Sigmoid colon (tissue), 3 donors: ENCODE measurements at regions not wholly inside any gene's neighbourhood (a gene's known extent, or its start where the extent isn't known, plus 50 kb on each side); places are given as distances from the start of the nearest gene placed in this dataset.

ENCODE experiments used
- POLR2A ChIP-seq, 2 donors: fragments of 450-650 bp; IDR thresholded peaks; one replicate each; pipeline ENCODE4 v1.6.1; 2016; ENCODE audit warnings: antibody characterized with exemption in 2 of 2, mild to moderate bottlenecking in 2 of 2, moderate library complexity in 2 of 2
- TF ChIP-seq, protein P1 (sequence below), 4 experiments: fragments of 450-650 bp in 3 of 4; fragments of 200-600 bp in 1 of 4; IDR thresholded peaks; one replicate each; pipeline ENCODE4 v1.5.1; 2016 to 2019; ENCODE audit warnings: antibody characterized with exemption in 4 of 4, mild to moderate bottlenecking in 3 of 4, moderate library complexity in 2 of 4

DNA sequence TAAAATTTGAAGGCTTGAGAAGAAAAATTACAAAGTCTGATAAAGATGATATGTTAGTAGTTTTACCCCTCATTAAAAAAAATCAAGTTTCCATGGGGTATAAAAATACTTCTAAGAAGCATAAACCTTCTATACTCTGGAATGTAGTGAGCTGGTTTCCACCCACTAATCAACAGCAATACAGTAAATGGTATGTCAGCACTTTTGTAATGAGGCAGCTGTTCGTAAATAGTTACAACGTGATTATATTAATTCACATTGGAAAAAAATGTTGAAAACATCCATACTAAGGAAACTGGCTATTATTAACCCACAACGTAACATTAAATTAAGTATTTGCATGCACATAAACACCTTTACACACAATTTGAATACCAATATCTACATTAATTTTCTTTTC is 283.1 kb upstream of the FAM174A start:
- TF ChIP-seq, protein P1, sequence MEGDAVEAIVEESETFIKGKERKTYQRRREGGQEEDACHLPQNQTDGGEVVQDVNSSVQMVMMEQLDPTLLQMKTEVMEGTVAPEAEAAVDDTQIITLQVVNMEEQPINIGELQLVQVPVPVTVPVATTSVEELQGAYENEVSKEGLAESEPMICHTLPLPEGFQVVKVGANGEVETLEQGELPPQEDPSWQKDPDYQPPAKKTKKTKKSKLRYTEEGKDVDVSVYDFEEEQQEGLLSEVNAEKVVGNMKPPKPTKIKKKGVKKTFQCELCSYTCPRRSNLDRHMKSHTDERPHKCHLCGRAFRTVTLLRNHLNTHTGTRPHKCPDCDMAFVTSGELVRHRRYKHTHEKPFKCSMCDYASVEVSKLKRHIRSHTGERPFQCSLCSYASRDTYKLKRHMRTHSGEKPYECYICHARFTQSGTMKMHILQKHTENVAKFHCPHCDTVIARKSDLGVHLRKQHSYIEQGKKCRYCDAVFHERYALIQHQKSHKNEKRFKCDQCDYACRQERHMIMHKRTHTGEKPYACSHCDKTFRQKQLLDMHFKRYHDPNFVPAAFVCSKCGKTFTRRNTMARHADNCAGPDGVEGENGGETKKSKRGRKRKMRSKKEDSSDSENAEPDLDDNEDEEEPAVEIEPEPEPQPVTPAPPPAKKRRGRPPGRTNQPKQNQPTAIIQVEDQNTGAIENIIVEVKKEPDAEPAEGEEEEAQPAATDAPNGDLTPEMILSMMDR (IDR thresholded peaks at IDR 0.05) = no peak
- no peak for TF ChIP-seq POLR2A (IDR thresholded peaks at IDR 0.05)
